Urinary bladder (tissue), 3 donors: ENCODE measurements at regions not wholly inside any gene's neighbourhood (a gene's known extent, or its start where the extent isn't known, plus 50 kb on each side); places are given as distances from the start of the nearest gene placed in this dataset.
"Not testable (repeated sequence)": the region's sequence is repeated elsewhere in the genome, so short reads cannot be mapped to it uniquely, and the experiment has no call there.

Experiments used
- DNase-seq: peaks from one replicate; pipeline ENCODE4 v3.0.0-alpha.2; 2015; ENCODE audit errors: extremely low spot score
- H3K27ac ChIP-seq: one replicate; pipeline ENCODE4 v1.5.1; 2013; ENCODE audit warnings: low read depth, mild to moderate bottlenecking, moderate library complexity
- H3K36me3 ChIP-seq: one replicate; pipeline ENCODE4 v1.6.1; 2013; ENCODE audit warnings: mild to moderate bottlenecking, moderate library complexity; ENCODE audit not compliant: insufficient read depth
- H3K4me1 ChIP-seq: one replicate; pipeline ENCODE4 v1.6.1; 2013; ENCODE audit warnings: mild to moderate bottlenecking, moderate library complexity; ENCODE audit not compliant: insufficient read depth
- H3K4me3 ChIP-seq: one replicate; pipeline ENCODE4 v1.5.1; 2013; ENCODE audit warnings: low read depth, low read length
- WGBS: extraction: QIAGEN DNeasy Blood & Tissue Kit; methylation state at CpG from one replicate; pipeline ENCODE4 v1.1.7; 2013; 5-methylcytosine and 5-hydroxymethylcytosine counted together
- donor health status: healthy with polysubstance abuse.
- donor health status: healthy.

DNA sequence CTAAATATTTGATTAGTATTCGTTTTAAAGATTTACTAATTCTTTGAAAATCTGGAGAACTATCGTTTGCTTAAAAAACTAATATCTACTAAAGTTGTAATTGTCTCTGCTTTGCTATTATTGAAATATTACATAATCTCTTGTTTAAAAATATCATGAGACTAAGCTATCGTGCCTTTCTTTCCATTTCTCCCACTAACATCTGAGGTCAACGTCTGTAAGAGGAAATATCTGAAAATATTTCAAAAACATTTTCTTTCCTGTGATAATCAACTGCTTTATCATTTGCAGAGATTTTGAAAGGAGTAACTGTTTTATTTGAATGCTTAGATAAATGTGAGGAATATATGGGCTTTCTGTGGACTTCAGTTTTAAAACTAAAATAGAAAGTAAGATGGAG is 694.1 kb downstream of the USP25 start:
- WGBS = 31% methylated on average over 4 of the region's 4 CpGs
- Histone ChIP-seq H3K27ac (no peak overlapping the region), H3K36me3 (no peaks in the 10 kb centered on the region)

DNA sequence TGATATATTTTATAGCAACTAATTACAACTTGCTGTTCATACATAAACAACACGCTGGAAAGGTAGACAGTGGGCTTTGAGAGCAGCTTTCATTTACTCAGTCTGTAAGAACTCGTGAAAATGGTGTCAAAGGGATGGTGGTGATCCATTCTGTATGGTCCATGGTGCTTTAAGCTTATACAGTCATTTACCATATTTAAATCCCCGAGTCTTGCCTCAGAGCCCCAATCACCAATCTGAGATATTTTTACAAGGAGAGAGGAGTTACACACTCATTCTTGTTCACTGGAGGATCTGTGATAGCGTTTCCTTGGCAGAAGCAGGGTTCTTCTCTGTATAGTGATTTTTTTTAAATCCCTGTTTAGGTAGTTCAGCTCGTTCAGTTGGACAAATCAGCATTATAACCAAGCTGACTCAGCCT is 694.6 kb downstream of the USP25 start:
- DNase-seq = no peak
- WGBS = 20% methylated on average over 5 of the region's 5 CpGs
- no peak overlapping the region for H3K27ac ChIP-seq

More for the DNA sequence above, 694.1 kb downstream of the USP25 start:
- Histone ChIP-seq H3K4me3 (no peak overlapping the region), H3K4me1 (no peaks in the 10 kb centered on the region)
- DNase-seq = no peak

DNA sequence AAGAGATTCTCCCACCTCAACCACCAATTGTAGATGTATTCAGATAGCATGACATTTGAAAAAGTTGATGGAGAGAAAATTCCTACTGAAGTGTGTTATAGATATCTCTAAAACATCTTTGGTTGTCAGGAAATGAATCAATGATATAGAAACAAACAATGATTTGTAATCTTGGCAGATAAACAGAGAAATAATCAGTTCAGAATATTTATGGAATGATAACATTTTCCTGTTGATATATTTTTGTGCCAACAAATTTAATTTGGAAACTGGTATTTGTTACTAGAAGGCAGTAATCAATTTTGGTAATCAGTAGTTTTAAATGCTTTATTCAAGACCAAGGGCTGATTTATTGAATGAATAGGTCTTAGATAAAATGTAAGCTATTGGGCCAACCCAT is 695.6 kb downstream of the USP25 start:
- Histone ChIP-seq H3K36me3 (no peaks in the 10 kb centered on the region), H3K4me1 (no peaks in the 10 kb centered on the region), H3K27ac (no peak overlapping the region), H3K4me3 (no peak overlapping the region)
- DNase-seq = no peak

More for the DNA sequence above, 694.6 kb downstream of the USP25 start:
- no peaks in the 10 kb centered on the region for H3K36me3 ChIP-seq
- H3K4me1 ChIP-seq = no peaks in the 10 kb centered on the region
- no peak overlapping the region for H3K4me3 ChIP-seq

DNA sequence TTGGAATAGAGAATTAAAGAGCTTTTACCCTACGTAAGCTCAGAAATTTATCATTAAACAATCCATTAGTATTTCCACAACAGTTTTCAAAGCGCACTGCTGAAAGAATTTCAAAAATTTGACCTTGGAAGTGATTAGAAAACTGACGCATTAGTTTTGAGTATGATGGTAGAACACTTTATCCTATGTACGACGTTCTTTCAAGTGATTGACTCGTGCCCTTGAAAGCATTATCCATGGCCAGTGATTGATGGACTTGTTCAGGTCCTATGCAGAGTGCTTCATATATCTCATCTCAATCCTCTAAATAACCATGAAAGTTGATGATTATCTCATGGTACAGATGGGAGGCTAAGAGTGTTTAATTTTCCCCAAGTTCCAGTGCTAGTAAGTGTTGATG is 697.2 kb downstream of the USP25 start:
- DNase-seq = no peak
- no peaks in the 10 kb centered on the region for H3K36me3 ChIP-seq
- WGBS = 87% methylated on average over 6 of the region's 6 CpGs
- no peaks in the 10 kb centered on the region for H3K4me1 ChIP-seq
- H3K4me3 ChIP-seq = no peak overlapping the region
- H3K27ac ChIP-seq = no peak overlapping the region

DNA sequence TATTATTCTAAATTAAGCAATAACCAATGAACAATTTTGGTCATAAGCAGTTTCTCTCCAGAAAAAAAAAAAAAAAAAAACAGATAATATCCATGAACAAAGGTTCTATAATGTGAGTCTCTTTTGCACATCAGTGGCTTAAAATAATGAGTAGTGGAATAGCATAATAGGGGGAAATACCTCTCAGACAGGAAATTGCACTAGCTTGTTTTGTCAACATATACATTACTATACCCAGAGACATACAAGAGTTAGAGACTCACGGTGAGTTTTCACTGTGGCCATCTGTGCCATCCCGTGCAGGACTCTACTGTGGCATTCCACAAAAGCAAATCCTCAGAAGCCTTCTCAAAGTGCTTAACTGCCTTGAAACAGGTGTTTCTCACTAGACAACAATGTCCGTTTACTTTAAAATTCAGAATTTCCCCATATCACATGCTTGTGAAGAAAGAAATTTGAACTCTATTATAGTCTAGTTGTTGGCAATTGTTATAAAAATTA is 697.9 kb downstream of the USP25 start:
- DNase-seq = no peak
- WGBS = 91% methylated on average over 3 of the region's 3 CpGs
- Histone ChIP-seq H3K4me1 (no peaks in the 10 kb centered on the region), H3K27ac (no peak overlapping the region), H3K4me3 (no peak overlapping the region), H3K36me3 (no peaks in the 10 kb centered on the region)

DNA sequence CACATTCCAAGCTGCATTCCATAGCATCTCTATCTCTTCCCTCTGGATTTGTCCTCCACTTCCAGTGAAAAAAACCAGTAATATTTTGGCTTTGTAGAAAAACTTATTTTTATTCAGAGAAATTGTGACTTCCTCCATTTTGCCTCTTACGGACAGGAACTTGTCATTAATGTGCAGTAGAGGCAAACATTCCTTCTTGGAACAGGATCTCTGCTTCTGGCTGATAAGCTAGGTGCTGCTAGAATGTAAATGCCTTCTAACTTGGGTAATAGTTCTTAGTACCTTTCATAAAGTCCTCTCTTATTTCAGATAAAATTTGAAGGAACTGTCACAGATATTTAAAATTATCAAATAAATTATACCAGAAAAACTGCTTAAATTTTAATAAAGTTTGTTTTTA is 707.8 kb downstream of the USP25 start:
- 72% methylated on average over 1 of the region's 1 CpG for WGBS
- no peak overlapping the region for H3K27ac ChIP-seq
- H3K4me1 ChIP-seq = no peaks in the 10 kb centered on the region
- DNase-seq = no peak
- H3K36me3 ChIP-seq = no peaks in the 10 kb centered on the region
- no peak overlapping the region for H3K4me3 ChIP-seq

DNA sequence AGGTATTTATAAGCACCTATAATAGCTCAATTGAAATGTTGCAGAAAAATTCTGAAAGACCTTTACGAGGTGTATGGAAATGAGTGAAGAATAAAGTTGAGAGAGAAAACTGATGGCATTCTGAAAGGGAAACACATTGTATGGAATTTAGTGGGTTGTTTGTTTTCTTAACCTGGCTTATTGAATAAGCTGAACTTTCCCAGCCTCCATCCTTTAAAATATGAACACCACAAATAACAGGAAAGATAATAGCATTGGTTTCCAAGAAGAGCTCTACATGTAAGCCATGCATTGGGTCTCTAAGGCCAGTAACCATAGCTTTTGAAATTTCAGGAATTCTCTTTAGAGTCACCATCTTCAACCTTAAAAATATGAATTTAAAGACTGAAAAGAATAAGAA is 709.0 kb downstream of the USP25 start:
- no peaks in the 10 kb centered on the region for H3K4me1 ChIP-seq
- H3K4me3 ChIP-seq = no peak overlapping the region
- WGBS = 93% methylated on average over 1 of the region's 1 CpG
- H3K27ac ChIP-seq = no peak overlapping the region
- H3K36me3 ChIP-seq = no peaks in the 10 kb centered on the region
- DNase-seq = no peak

DNA sequence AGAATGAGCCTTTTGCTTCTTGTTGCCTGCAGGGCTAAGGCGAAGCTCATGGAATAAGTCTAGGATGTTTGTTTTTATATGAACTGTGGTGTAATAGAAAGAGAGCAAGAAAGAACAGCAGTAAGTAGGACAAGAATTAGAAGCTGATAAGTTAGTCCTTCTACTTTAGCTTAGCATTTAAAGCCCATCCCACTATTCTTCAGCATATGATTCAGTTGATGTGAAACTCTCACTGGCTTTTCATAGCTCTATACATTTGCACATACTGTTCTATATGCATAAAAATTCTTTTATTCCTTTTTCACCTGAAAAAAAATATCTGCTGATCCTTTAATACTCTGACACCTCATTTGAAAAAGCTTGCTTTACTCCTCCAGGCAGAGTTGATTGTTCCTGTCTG is 712.0 kb downstream of the USP25 start:
- Histone ChIP-seq H3K27ac (no peak overlapping the region), H3K4me3 (no peak overlapping the region), H3K36me3 (no peaks in the 10 kb centered on the region), H3K4me1 (no peaks in the 10 kb centered on the region)
- WGBS = 82% methylated on average over 1 of the region's 1 CpG
- DNase-seq = no peak

DNA sequence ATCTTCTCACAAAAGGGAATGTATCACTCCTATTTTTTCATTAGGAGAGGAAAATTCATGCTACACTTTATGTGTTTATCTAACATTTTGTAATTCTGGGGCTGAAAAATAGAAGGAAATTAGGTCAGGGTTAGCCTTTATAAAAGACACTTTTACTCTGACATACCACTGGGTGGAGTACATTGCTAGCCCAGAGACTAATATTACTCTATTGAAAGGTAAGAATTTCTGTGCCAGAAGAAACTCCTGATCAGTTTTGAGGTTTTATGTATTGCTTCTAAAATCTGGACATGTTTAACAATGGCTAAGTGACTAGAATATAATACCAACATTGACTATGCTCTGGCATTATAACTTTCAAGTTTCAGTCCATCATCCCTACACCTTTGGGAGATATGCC is 724.6 kb downstream of the USP25 start:
- no peaks in the 10 kb centered on the region for H3K36me3 ChIP-seq
- DNase-seq = no peak
- no peak overlapping the region for H3K27ac ChIP-seq
- H3K4me3 ChIP-seq = no peak overlapping the region
- H3K4me1 ChIP-seq = no peaks in the 10 kb centered on the region

DNA sequence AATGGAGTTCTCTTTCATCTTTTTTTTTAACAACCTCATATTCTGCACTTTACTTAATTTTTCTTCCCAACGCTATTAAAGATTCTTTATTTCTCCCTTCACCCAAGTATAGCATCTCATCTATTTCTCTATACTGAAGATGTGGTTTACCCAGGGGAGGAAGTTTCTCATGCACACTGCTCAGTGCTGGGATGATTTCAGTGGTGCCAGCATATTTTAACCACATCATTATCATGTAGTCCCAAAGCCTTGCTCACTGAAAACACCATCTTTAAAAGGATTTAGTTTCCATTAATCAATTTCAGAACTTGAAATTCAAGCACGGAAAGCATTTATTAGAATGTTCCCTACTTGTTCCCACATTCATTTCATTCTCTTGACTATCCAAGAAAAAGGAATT is 725.7 kb downstream of the USP25 start:
- no peak overlapping the region for H3K4me3 ChIP-seq
- no peak for DNase-seq
- H3K36me3 ChIP-seq = no peaks in the 10 kb centered on the region
- no peak overlapping the region for H3K27ac ChIP-seq
- no peaks in the 10 kb centered on the region for H3K4me1 ChIP-seq
- 90% methylated on average over 2 of the region's 2 CpGs for WGBS

DNA sequence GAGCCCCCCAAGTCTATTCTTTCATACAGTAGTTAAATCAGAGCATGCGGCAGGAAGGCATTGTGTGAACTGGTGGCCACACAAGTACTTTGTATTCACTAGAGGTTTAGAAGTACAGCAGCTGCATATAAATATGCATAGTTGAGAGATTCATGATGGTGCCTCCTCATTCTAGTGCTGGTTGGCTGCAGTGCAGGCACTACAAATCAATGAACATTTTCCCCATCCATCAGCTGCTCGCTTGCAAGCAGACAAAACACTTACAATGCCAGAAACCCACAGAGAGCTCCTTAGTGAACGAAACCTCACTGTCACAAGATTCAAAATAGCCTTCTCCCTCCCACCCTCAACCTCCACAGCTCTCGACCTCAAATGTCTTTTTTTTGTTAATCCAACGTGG is 726.2 kb downstream of the USP25 start:
- no peak overlapping the region for H3K4me3 ChIP-seq
- DNase-seq = no peak
- H3K36me3 ChIP-seq = no peaks in the 10 kb centered on the region
- 77% methylated on average over 5 of the region's 5 CpGs for WGBS
- no peaks in the 10 kb centered on the region for H3K4me1 ChIP-seq
- no peak overlapping the region for H3K27ac ChIP-seq

DNA sequence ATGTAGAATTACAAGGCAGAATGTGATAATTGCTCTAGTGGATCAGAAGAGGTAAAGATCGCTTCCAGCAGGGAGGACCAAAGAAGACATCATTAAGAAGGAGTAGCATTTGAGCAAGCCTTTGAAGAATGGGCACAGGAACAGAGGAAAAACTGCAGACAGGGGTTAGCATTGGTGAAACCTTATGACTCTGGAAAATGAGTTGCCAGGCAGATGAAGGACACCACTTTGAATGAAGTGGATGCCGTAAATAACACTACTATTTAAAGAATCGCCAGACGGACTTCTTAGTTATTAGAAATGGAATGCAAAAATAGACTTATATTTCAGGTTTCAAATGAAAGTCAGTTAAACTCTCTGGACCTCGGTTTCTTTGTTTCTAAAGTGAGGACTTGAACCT is 727.7 kb downstream of the USP25 start:
- 84% methylated on average over 5 of the region's 5 CpGs for WGBS
- Histone ChIP-seq H3K27ac (no peak overlapping the region), H3K4me3 (no peak overlapping the region), H3K36me3 (no peaks in the 10 kb centered on the region), H3K4me1 (no peaks in the 10 kb centered on the region)
- no peak for DNase-seq

DNA sequence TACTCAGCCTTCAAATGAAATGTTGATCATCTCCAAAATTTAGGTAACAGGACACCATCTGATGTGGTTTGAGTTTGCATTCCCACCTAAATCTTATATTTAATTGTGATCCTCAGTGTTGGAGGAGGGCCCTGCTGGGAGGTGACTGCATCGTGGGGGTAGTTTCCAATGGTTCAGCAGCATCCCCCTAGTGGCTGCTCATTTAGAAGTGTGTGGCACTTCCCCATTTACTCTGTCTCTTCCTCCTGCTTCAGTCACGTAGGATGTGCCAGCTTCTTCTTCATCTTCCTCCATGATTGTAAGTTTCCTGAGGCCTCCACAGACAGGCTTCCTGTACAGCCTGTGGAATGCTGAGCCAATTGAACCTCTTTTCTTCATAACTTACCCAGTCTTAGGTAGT is 731.2 kb downstream of the USP25 start:
- no peak for DNase-seq
- H3K4me1 ChIP-seq = no peaks in the 10 kb centered on the region

DNA sequence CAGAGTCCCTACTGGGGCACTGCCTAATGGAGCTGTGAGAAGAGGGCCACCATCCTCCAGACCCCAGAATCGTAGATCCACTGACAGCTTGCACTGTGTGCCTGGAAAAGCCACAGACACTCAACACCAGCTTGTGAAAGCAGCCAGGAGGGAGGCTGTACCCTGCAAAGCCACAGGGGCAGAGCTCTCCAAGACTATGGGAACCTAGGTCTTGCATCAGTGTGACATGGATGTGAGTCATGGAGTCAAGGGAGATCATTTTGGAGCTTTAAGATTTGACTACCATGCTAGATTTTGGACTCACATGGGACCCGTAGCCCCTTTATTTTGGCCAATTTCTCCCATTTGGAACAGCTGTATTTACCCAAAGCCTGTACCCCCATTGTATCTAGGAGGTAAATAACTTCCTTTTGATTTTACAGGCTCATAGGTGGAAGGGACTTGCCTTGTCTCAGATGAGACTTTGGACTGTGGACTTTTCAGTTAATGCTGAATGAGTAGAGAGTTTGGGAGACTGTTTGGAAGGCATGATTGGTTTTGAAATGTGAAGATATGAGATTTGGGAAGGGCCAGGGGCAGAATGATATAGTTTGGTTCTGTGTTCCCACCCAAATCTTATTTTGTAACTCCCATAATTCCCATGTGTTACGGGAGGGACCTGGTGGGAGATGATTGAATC is 734.6 kb downstream of the USP25 start:
- 95% methylated on average over 3 of the region's 3 CpGs for WGBS
- H3K36me3 ChIP-seq, H3K27ac ChIP-seq, DNase-seq, H3K4me1 ChIP-seq, H3K4me3 ChIP-seq: not testable (repeated sequence)

More for the DNA sequence above, 731.2 kb downstream of the USP25 start:
- Histone ChIP-seq H3K4me3 (no peak overlapping the region), H3K36me3 (no peaks in the 10 kb centered on the region), H3K27ac (no peak overlapping the region)
- 82% methylated on average over 2 of the region's 2 CpGs for WGBS

DNA sequence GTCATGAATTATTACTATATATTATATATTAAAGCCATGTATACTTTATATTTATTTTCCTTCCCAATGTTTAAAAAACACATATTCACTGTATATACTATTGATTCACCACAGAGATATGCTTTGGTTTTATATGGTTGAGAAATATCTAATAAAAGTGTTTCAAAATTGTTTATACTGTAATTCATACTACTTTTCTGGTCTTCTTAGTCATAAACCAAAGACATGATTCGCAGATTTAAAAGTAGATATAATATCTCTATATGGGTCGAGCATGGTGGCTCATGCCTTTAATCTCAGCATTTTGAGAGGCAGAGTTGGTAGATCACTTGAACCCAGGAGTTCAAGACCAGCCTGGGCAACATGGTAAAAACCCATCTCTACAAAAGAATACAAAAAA is 738.4 kb downstream of the USP25 start:
- Histone ChIP-seq H3K4me3 (no peak overlapping the region), H3K4me1 (no peaks in the 10 kb centered on the region), H3K36me3 (no peaks in the 10 kb centered on the region), H3K27ac (no peak overlapping the region)
- DNase-seq = no peak
- WGBS = 56% methylated on average over 2 of the region's 2 CpGs
